ENCODE measurements at regions not wholly inside any gene's neighbourhood (a gene's known extent, or its start where the extent isn't known, plus 50 kb on each side); places are given as distances from the start of the nearest gene placed in this dataset.

DNA sequence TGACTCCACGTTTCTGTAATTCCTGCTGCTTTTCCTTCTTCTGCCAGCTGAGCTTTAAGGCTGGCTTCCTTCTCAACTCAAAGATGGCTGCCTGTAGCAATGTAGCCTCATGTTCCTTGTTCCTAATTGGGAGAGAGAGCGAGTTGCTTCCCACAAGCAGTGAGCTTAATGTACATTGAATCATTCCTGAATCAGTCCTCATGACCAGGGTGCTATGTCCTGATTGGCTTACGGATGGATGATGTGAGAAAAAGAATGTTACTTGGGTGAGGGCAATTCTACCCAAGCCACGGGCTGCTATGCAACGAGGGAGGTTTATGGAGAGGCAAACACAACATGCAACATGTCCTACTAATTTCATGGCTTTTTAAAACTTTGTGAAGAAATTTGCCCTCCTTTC, 356.2 kb downstream of the RASEF start (continued):
- TF ChIP-seq, protein P1, sequence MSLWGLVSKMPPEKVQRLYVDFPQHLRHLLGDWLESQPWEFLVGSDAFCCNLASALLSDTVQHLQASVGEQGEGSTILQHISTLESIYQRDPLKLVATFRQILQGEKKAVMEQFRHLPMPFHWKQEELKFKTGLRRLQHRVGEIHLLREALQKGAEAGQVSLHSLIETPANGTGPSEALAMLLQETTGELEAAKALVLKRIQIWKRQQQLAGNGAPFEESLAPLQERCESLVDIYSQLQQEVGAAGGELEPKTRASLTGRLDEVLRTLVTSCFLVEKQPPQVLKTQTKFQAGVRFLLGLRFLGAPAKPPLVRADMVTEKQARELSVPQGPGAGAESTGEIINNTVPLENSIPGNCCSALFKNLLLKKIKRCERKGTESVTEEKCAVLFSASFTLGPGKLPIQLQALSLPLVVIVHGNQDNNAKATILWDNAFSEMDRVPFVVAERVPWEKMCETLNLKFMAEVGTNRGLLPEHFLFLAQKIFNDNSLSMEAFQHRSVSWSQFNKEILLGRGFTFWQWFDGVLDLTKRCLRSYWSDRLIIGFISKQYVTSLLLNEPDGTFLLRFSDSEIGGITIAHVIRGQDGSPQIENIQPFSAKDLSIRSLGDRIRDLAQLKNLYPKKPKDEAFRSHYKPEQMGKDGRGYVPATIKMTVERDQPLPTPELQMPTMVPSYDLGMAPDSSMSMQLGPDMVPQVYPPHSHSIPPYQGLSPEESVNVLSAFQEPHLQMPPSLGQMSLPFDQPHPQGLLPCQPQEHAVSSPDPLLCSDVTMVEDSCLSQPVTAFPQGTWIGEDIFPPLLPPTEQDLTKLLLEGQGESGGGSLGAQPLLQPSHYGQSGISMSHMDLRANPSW (CRISPR knock-in tag; IDR thresholded peaks at IDR 0.05) = no peak
- no peak for TF ChIP-seq ZNF41 (CRISPR knock-in tag; conservative IDR thresholded peaks at IDR 0.05)
- no peak for TF ChIP-seq NCOR1 (IDR thresholded peaks at IDR 0.05)

DNA sequence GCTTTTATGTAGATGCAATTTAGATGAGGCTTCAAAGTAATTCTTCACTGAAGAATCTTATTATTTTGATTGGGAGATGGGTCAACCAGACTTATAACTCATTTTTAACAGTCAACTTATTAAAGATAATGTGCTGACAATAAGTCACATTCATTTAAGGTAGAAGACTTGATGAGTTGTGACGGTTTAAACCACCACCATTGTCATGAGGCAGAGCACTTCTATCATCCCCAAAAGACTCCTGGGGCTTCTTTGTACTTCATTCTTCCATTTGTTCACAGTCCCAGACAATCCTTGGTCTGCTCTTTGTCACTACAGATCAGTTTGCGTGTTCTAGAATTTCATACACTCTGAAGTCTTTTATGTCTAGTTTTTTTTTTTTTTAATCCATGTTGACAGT, 346.1 kb downstream of the RASEF start:
- Histone ChIP-seq H3K9me3 (replicated peaks; ENCODE audit: control insufficient read depth, insufficient read depth, low read depth, low read length) (no peaks in the 10 kb centered on the region), H3K27me3 (ENCODE audit: control insufficient read depth in 2 of 2, insufficient read depth in 2 of 2, low read length in 2 of 2) (no peaks in the 10 kb centered on the region), H3K27ac (ENCODE audit: extremely low read depth, low read depth, low read length) (no peak overlapping the region), H3K36me3 (ENCODE audit: control insufficient read depth, insufficient read depth, low read length) (no peaks in the 10 kb centered on the region), H3K4me2 (ENCODE audit: insufficient read depth, low read length) (no peak overlapping the region), H3K9ac (ENCODE audit: insufficient read depth in 1 of 2, low read depth in 2 of 2, low read length in 2 of 2) (no peak overlapping the region), H3K9me1 (ENCODE audit: control insufficient read depth, insufficient read depth, low read length) (no peaks in the 10 kb centered on the region), H4K20me1 (replicated peaks; ENCODE audit: control insufficient read depth, insufficient read depth, low read length) (no peaks in the 10 kb centered on the region), H3K4me1 (replicated peaks in 1 of 2; ENCODE audit: control insufficient read depth in 2 of 2, insufficient read depth in 2 of 2, low read length in 2 of 2) (no peaks in the 10 kb centered on the region), H3K4me3 (no peak overlapping the region), H2AFZ (ENCODE audit: low read depth, low read length) (no peak overlapping the region), H3K79me2 (ENCODE audit: control insufficient read depth, insufficient read depth, low read length) (no peaks in the 10 kb centered on the region)
- DNase-seq (ENCODE audit: extremely low read depth in 1 of 4, low spot score in 3 of 4) (no peak), ATAC-seq (no peak), FAIRE-seq (no peak)
- no peak for TF ChIP-seq LARP7 (IDR thresholded peaks at IDR 0.05)
- TF ChIP-seq, protein P2, sequence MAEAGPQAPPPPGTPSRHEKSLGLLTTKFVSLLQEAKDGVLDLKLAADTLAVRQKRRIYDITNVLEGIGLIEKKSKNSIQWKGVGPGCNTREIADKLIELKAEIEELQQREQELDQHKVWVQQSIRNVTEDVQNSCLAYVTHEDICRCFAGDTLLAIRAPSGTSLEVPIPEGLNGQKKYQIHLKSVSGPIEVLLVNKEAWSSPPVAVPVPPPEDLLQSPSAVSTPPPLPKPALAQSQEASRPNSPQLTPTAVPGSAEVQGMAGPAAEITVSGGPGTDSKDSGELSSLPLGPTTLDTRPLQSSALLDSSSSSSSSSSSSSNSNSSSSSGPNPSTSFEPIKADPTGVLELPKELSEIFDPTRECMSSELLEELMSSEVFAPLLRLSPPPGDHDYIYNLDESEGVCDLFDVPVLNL (CRISPR knock-in tag; IDR thresholded peaks at IDR 0.05; ENCODE audit: low read depth) = no peak
- TF ChIP-seq, protein P3, sequence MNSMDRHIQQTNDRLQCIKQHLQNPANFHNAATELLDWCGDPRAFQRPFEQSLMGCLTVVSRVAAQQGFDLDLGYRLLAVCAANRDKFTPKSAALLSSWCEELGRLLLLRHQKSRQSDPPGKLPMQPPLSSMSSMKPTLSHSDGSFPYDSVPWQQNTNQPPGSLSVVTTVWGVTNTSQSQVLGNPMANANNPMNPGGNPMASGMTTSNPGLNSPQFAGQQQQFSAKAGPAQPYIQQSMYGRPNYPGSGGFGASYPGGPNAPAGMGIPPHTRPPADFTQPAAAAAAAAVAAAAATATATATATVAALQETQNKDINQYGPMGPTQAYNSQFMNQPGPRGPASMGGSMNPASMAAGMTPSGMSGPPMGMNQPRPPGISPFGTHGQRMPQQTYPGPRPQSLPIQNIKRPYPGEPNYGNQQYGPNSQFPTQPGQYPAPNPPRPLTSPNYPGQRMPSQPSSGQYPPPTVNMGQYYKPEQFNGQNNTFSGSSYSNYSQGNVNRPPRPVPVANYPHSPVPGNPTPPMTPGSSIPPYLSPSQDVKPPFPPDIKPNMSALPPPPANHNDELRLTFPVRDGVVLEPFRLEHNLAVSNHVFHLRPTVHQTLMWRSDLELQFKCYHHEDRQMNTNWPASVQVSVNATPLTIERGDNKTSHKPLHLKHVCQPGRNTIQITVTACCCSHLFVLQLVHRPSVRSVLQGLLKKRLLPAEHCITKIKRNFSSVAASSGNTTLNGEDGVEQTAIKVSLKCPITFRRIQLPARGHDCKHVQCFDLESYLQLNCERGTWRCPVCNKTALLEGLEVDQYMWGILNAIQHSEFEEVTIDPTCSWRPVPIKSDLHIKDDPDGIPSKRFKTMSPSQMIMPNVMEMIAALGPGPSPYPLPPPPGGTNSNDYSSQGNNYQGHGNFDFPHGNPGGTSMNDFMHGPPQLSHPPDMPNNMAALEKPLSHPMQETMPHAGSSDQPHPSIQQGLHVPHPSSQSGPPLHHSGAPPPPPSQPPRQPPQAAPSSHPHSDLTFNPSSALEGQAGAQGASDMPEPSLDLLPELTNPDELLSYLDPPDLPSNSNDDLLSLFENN (IDR thresholded peaks at IDR 0.05; ENCODE audit: low read depth in 2 of 2, low read length in 2 of 2) = no peak
- ChIA-PET CTCF (ENCODE audit: low intra/inter-chr PET ratio) (no interaction called here), POLR2A (no interaction called here)
- BruUV-seq (replicated peaks) = no TSS peak
- intact Hi-C loops (cut with micrococcal nuclease) = no loop called here
- 0% methylated on average over 2 of the region's 2 CpGs for WGBS (ENCODE audit: insufficient coverage, low coverage, missing lambda C conversion rate)
- in situ Hi-C loops (cut with MboI) = no loop called here

All from K562 (cell line).